Loucy (cell line): ENCODE measurements at regions not wholly inside any gene's neighbourhood (a gene's known extent, or its start where the extent isn't known, plus 50 kb on each side); places are given as distances from the start of the nearest gene placed in this dataset.

ENCODE experiments used
- CTCF ChIP-seq: fragments of 200-600 bp; sonication (generic); conservative IDR thresholded peaks from 2 replicates; pipeline ENCODE4 v1.5.1; 2014; ENCODE audit warnings: mild to moderate bottlenecking, antibody characterized with exemption, low read length
- EZH2phosphoT487 ChIP-seq: fragments of 200-600 bp; IDR thresholded peaks from 2 replicates; pipeline ENCODE4 v1.6.1; 2018; ENCODE audit warnings: antibody characterized with exemption, mild to moderate bottlenecking, moderate library complexity, borderline replicate concordance

- TF ChIP-seq CTCF (no peak), EZH2phosphoT487 (no peak)
Measured at GRCh38 chr16:65788434-65789140, 577.9 kb upstream of the CDH5 start.
